22Rv1 (cell line): ENCODE measurements at regions not wholly inside any gene's neighbourhood (a gene's known extent, or its start where the extent isn't known, plus 50 kb on each side); places are given as distances from the start of the nearest gene placed in this dataset.

Source experiments
- H3K27ac ChIP-seq: fragments of 450-650 bp; 2 replicates; pipeline ENCODE4 v1.5.1; 2017
- CTCF ChIP-seq: fragments of 450-650 bp; IDR thresholded peaks from 2 replicates; pipeline ENCODE4 v1.5.1; 2017; ENCODE audit warnings: mild to moderate bottlenecking
- ZFX ChIP-seq: fragments of 450-650 bp; IDR thresholded peaks from 2 replicates; pipeline ENCODE4 v1.6.1; 2017; ENCODE audit warnings: antibody characterized with exemption, borderline replicate concordance

DNA sequence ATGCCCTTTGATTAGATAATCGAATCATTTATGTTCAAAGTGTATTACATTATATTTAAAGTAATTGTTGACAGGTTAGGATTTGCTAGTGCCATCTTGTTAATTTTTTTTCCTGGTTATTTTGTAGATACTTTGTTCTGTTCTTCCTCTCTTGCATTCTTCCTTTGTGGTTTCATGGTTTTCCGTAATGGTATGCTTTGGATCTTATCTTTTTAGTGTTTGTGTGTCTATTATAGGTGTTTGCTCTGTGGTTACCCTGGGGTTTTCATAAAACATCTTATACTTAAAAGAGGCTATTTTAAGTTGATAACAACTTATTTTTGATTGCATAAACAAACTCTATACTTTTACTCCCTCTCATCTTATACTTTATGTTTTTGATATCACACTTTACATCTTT lies 108.2 kb upstream of the SRD5A3 start:
- H3K27ac ChIP-seq = no peak overlapping the region
- TF ChIP-seq CTCF (no peak), ZFX (no peak)

DNA sequence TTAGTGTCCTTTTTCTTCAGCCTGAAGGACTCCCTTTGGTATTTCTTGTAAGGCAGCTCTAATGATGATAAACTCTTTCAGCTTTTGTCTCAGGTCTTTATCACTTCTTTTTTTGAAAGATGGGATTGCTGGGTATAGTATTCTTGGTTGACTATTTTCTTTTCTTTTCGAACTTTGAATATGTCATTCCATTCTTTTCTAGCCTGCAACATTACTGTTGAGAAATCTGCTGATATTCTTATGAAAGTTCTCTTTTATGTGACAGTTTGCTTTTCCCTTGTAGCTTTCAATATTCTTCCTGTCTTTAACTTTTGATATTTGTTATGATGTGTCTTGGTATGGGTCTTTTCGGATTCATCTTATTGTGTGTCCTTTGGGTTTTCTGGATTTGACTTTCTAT lies 107.6 kb upstream of the SRD5A3 start:
- TF ChIP-seq CTCF (no peak), ZFX (no peak)
- no peak overlapping the region for H3K27ac ChIP-seq

DNA sequence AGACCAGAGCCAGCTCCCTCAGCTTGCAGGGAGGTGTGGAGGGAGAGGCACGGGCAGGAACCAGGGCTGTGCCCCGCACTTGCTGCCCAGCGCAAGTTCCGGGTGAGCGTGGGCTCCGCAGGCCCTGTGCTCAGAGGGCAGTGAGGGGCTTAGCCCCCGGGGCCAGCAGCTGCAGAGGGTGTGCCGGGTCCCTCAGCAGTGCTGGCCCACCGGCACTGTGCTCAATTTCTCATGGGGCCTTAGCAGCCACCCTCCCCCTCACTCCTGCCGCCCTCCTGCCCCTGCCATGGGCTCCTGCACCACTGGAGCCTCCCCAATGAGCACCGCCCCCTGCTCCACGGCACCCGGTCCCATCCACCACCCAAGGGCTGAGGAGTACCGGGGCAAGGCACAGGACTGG lies 104.6 kb upstream of the SRD5A3 start:
- TF ChIP-seq ZFX = no peak
- TF ChIP-seq CTCF = no peak
- H3K27ac ChIP-seq = no peak overlapping the region

- no peak overlapping the region for H3K27ac ChIP-seq
- TF ChIP-seq ZFX = no peak
- no peak for TF ChIP-seq CTCF
These were observed 103.5 kb upstream of the SRD5A3 start for GRCh38 chr4:55242506-55242905.

GRCh38 chr4:55247521-55247920 lies 98.5 kb upstream of the SRD5A3 start:
- no peak overlapping the region for H3K27ac ChIP-seq
- TF ChIP-seq ZFX (no peak), CTCF (no peak)

GRCh38 chr4:55248756-55249155 lies 97.3 kb upstream of the SRD5A3 start:
- TF ChIP-seq ZFX = no peak
- TF ChIP-seq CTCF = no peak
- no peak overlapping the region for H3K27ac ChIP-seq

- no peak overlapping the region for H3K27ac ChIP-seq
- TF ChIP-seq ZFX (no peak), CTCF (no peak)
These were observed 96.6 kb upstream of the SRD5A3 start for GRCh38 chr4:55249476-55249875.
